HEK293 (cell line): ENCODE measurements at regions not wholly inside any gene's neighbourhood (a gene's known extent, or its start where the extent isn't known, plus 50 kb on each side); places are given as distances from the start of the nearest gene placed in this dataset.

Source experiments
- CTCF ChIA-PET: fragments of 350-600 bp; formaldehyde crosslinking; extraction: SDS; loops from one replicate; lab custom pipeline; 2021; ENCODE audit warnings: antibody characterized with exemption; lab: Yijun Ruan, JAX
- POLR2A ChIA-PET: fragments of 300-600 bp; formaldehyde crosslinking; extraction: SDS; loops from one replicate; lab custom pipeline; 2020; ENCODE audit warnings: antibody characterized with exemption, inconsistent platforms; lab: Yijun Ruan, JAX
- H3K27ac ChIP-seq: fragments of 200-500 bp; sonication (Bioruptor generic); 2 replicates; pipeline ENCODE4 v1.5.1; 2014; ENCODE audit warnings: low read depth, low read length, control low read depth, inconsistent platforms; ENCODE audit errors: extremely low read depth
- H3K36me3 ChIP-seq, 2 experiments: fragments of 200-500 bp in 1 of 2; sonication (Bioruptor generic) in 1 of 2; 1 replicate in 1 of 2; 2 replicates in 1 of 2; pipeline ENCODE4 v1.5.1; 2014 to 2017; ENCODE audit warnings: inconsistent platforms in 2 of 2, low read length in 2 of 2; ENCODE audit not compliant: control insufficient read depth in 2 of 2, insufficient read depth in 1 of 2
- H3K4me1 ChIP-seq: fragments of 200-500 bp; sonication (Bioruptor generic); 2 replicates; pipeline ENCODE4 v1.5.1; 2014; ENCODE audit warnings: mild to moderate bottlenecking, low read length, inconsistent platforms; ENCODE audit not compliant: control insufficient read depth, insufficient read depth
- H3K4me3 ChIP-seq: 2 replicates; pipeline ENCODE4 v1.5.1; 2011; ENCODE audit warnings: low read depth, mild to moderate bottlenecking, control low read depth, low read length, moderate library complexity
- H3K9me3 ChIP-seq: fragments of 200-500 bp; sonication (Bioruptor generic); 2 replicates; pipeline ENCODE4 v1.5.1; 2014; ENCODE audit warnings: low read depth, low read length, inconsistent platforms; ENCODE audit not compliant: control insufficient read depth, insufficient read depth
- AEBP2 ChIP-seq: fragments of 450-650 bp; formaldehyde crosslinking; IDR thresholded peaks from 2 replicates; pipeline ENCODE4 v1.5.1; 2016; ENCODE audit warnings: missing biosample characterization, missing genetic modification characterization, borderline replicate concordance
- GLI4 ChIP-seq: fragments of 450-650 bp; formaldehyde crosslinking; IDR thresholded peaks from 2 replicates; pipeline ENCODE4 v1.5.1; 2016; ENCODE audit warnings: missing biosample characterization, missing genetic modification characterization
- HOXA7 ChIP-seq: sonication (generic); formaldehyde crosslinking; IDR thresholded peaks from 2 replicates; pipeline ENCODE4 v1.8.1; 2022; ENCODE audit warnings: missing genetic modification reagents, borderline replicate concordance
- MYNN ChIP-seq: fragments of 450-650 bp; formaldehyde crosslinking; IDR thresholded peaks from 2 replicates; pipeline ENCODE4 v1.5.1; 2016; ENCODE audit warnings: missing biosample characterization, missing genetic modification characterization, borderline replicate concordance
- PBX3 ChIP-seq: sonication (generic); formaldehyde crosslinking; IDR thresholded peaks from 2 replicates; pipeline ENCODE4 v1.8.1; 2022; ENCODE audit warnings: mild to moderate bottlenecking, moderate library complexity, missing genetic modification reagents
- REPIN1 ChIP-seq: fragments of 450-650 bp; formaldehyde crosslinking; IDR thresholded peaks from 2 replicates; pipeline ENCODE4 v1.5.1; 2017; ENCODE audit warnings: missing biosample characterization, missing genetic modification characterization, low read depth
- SP3 ChIP-seq: fragments of 450-650 bp; formaldehyde crosslinking; IDR thresholded peaks from 2 replicates; pipeline ENCODE4 v1.5.1; 2016; ENCODE audit warnings: missing biosample characterization, missing genetic modification characterization
- ZBTB17 ChIP-seq: fragments of 450-650 bp; formaldehyde crosslinking; IDR thresholded peaks from 2 replicates; pipeline ENCODE4 v1.5.1; 2016; ENCODE audit warnings: missing biosample characterization, missing genetic modification characterization
- ZBTB20 ChIP-seq: fragments of 450-650 bp; formaldehyde crosslinking; IDR thresholded peaks from 2 replicates; pipeline ENCODE4 v1.5.1; 2016; ENCODE audit warnings: missing biosample characterization, missing genetic modification characterization
- ZBTB26 ChIP-seq: fragments of 450-650 bp; formaldehyde crosslinking; optimal IDR thresholded peaks from 2 replicates; pipeline ENCODE3; 2016; ENCODE audit warnings: missing biosample characterization, mild to moderate bottlenecking, missing genetic modification characterization
- ZBTB8A ChIP-seq: fragments of 450-650 bp; formaldehyde crosslinking; IDR thresholded peaks from 2 replicates; pipeline ENCODE4 v1.5.1; 2016; ENCODE audit warnings: missing biosample characterization, missing genetic modification characterization
- ZNF138 ChIP-seq: fragments of 450-650 bp; formaldehyde crosslinking; IDR thresholded peaks from 2 replicates; pipeline ENCODE4 v1.5.1; 2016; ENCODE audit warnings: missing biosample characterization, missing genetic modification characterization, borderline replicate concordance
- ZNF169 ChIP-seq: fragments of 450-650 bp; formaldehyde crosslinking; IDR thresholded peaks from 2 replicates; pipeline ENCODE4 v1.5.1; 2016; ENCODE audit warnings: missing biosample characterization, missing genetic modification characterization
- ZNF19 ChIP-seq: fragments of 450-650 bp; formaldehyde crosslinking; IDR thresholded peaks from 2 replicates; pipeline ENCODE4; 2016; ENCODE audit warnings: missing biosample characterization, missing genetic modification characterization, low read depth
- ZNF221 ChIP-seq: fragments of 450-650 bp; formaldehyde crosslinking; IDR thresholded peaks from 2 replicates; pipeline ENCODE4 v1.5.1; 2017; ENCODE audit warnings: missing biosample characterization, missing genetic modification characterization, borderline replicate concordance
- ZNF223 ChIP-seq: fragments of 450-650 bp; formaldehyde crosslinking; IDR thresholded peaks from 2 replicates; pipeline ENCODE4 v1.5.1; 2016; ENCODE audit warnings: missing biosample characterization, missing genetic modification characterization
- ZNF302 ChIP-seq: fragments of 450-650 bp; formaldehyde crosslinking; IDR thresholded peaks from 2 replicates; pipeline ENCODE4 v1.5.1; 2016; ENCODE audit warnings: missing biosample characterization, missing genetic modification characterization, low read depth
- ZNF416 ChIP-seq: fragments of 450-650 bp; formaldehyde crosslinking; IDR thresholded peaks from 2 replicates; pipeline ENCODE4 v1.5.1; 2016; ENCODE audit warnings: missing biosample characterization, missing genetic modification characterization
- ZNF423 ChIP-seq: fragments of 450-650 bp; formaldehyde crosslinking; IDR thresholded peaks from 2 replicates; pipeline ENCODE4 v1.5.1; 2016; ENCODE audit warnings: missing biosample characterization, missing genetic modification characterization
- ZNF433 ChIP-seq: fragments of 450-650 bp; formaldehyde crosslinking; IDR thresholded peaks from 2 replicates; pipeline ENCODE4 v1.5.1; 2016; ENCODE audit warnings: missing biosample characterization, missing genetic modification characterization, low read depth
- ZNF488 ChIP-seq: fragments of 450-650 bp; formaldehyde crosslinking; IDR thresholded peaks from 2 replicates; pipeline ENCODE4 v1.5.1; 2016; ENCODE audit warnings: missing biosample characterization, missing genetic modification characterization
- ZNF548 ChIP-seq: fragments of 450-650 bp; formaldehyde crosslinking; IDR thresholded peaks from 2 replicates; pipeline ENCODE4 v1.5.1; 2016; ENCODE audit warnings: missing biosample characterization, missing genetic modification characterization
- ZNF561 ChIP-seq: fragments of 450-650 bp; IDR thresholded peaks from 2 replicates; pipeline ENCODE4 v1.5.1; 2018; ENCODE audit warnings: missing biosample characterization, missing genetic modification characterization, borderline replicate concordance
- ZNF596 ChIP-seq: fragments of 450-650 bp; IDR thresholded peaks from 2 replicates; pipeline ENCODE4 v1.5.0; 2018; ENCODE audit warnings: missing biosample characterization, mild to moderate bottlenecking, missing genetic modification characterization, moderate library complexity
- ZNF621 ChIP-seq: fragments of 450-650 bp; formaldehyde crosslinking; IDR thresholded peaks from 2 replicates; pipeline ENCODE4 v1.5.1; 2017; ENCODE audit warnings: missing biosample characterization, missing genetic modification characterization
- ZSCAN23 ChIP-seq: fragments of 450-650 bp; formaldehyde crosslinking; IDR thresholded peaks from 2 replicates; pipeline ENCODE4 v1.5.1; 2016; ENCODE audit warnings: missing biosample characterization, missing genetic modification characterization

DNA sequence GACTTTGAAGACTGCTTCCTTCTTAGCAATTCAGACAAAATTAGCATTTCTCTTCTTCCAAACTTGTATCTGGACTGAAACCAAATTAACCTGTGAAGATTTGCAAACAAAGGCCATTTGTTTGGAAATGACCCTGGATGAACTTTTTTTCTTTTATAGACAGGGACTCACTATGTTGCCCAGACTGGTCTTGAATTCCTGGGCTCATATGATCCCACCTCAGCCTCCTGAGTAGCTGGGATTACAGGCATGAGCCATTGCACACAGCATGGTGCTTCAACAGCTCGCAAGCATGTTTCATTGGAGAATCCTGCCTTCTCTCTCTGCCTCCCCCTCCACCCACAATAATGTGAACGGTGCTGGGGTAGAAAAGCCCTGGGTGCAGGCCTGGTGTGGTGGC lies 170.2 kb downstream of the ARL4C start:
- CTCF ChIA-PET, result no interaction called here

GRCh38 chr2:234324116-234324515 lies 172.8 kb downstream of the ARL4C start:
- TF ChIP-seq MYNN (tag by site-specific recombination) (no peak), ZSCAN23 (no peak), ZNF138 (tag by site-specific recombination) (no peak), ZNF548 (tag by site-specific recombination) (no peak), GLI4 (tag by site-specific recombination) (no peak), ZNF423 (tag by site-specific recombination) (no peak)
- no peaks in the 10 kb centered on the region for H3K9me3 ChIP-seq
- POLR2A ChIA-PET, result no interaction called here
- no peak overlapping the region for H3K4me3 ChIP-seq
- CTCF ChIA-PET, result no interaction called here
- no peaks in the 10 kb centered on the region for H3K4me1 ChIP-seq
- H3K36me3 ChIP-seq, result no peaks in the 10 kb centered on the region
- H3K27ac ChIP-seq, result no peak overlapping the region

More for the DNA sequence above, 170.2 kb downstream of the ARL4C start:
- no peak overlapping the region for H3K27ac ChIP-seq
- POLR2A ChIA-PET, result interaction anchor here (0.5 kb wide), 1 partner anchor 22 kb away, joined by 3 read pairs; no protein-coding TSS in a partner anchor
- no peak overlapping the region for H3K4me3 ChIP-seq
- no peaks in the 10 kb centered on the region for H3K36me3 ChIP-seq
- TF ChIP-seq ZNF433 (tag by site-specific recombination) (no peak), ZBTB26 (no peak), ZNF416 (no peak), ZBTB17 (no peak), ZBTB20 (tag by site-specific recombination) (no peak), ZNF596 (tag by site-specific recombination) (no peak), ZNF561 (tag by site-specific recombination) (no peak), ZNF19 (tag by site-specific recombination) (no peak), ZBTB8A (no peak), HOXA7 (no peak), ZNF169 (no peak), ZNF223 (tag by site-specific recombination) (no peak), SP3 (tag by site-specific recombination) (no peak), REPIN1 (tag by site-specific recombination) (no peak), ZNF621 (tag by site-specific recombination) (no peak), ZNF488 (no peak)
- no peaks in the 10 kb centered on the region for H3K4me1 ChIP-seq
- no peaks in the 10 kb centered on the region for H3K9me3 ChIP-seq

DNA sequence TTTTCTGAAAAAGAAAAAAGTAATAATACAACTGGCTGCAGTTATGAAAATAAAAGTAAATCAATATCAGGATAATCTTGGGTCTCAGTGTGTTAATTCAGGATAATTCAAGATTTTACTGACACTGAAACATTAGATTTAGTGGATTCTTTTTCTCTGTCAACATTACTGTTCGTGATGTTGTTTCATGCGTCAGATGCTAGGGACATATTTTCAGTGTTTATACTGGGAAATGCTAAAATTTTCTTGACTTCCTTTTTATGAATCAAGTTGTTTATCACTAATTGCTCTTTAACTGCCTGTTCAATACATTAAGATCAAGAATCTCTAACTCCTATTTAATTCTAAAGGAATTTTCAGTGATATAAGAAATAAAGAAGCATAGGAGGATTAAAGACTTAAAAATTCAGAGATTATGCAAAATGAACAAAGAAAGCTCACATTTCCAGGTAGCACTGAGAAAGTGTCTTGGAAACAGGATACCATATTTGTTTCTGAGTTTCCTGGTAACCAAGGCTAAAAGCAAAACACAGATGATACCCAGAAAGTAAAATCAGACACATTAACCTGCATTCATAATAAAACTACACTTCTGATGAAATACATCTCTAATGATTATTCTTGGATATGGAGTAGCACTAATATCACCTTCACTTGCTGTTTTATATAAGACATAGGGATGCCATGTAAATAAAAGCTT lies 174.0 kb downstream of the ARL4C start:
- Histone ChIP-seq H3K27ac (no peak overlapping the region), H3K9me3 (no peaks in the 10 kb centered on the region), H3K4me3 (no peak overlapping the region), H3K4me1 (no peaks in the 10 kb centered on the region), H3K36me3 (no peaks in the 10 kb centered on the region)
- CTCF ChIA-PET, result no interaction called here
- POLR2A ChIA-PET, result no interaction called here
- TF ChIP-seq PBX3 (CRISPR knock-in tag) (no peak), ZNF302 (tag by site-specific recombination) (no peak), AEBP2 (tag by site-specific recombination) (no peak), ZNF221 (tag by site-specific recombination) (no peak)
